Fibroblast of the conjunctiva (primary cell): ENCODE measurements at regions not wholly inside any gene's neighbourhood (a gene's known extent, or its start where the extent isn't known, plus 50 kb on each side); places are given as distances from the start of the nearest gene placed in this dataset.

Experiments
- DNase-seq: peaks from one replicate; pipeline ENCODE4 v3.0.0-alpha.2; 2010; ENCODE audit warnings: low read depth

GRCh38 chr4:32429151-32429550 is 1709.0 kb downstream of the PCDH7 start:
- DNase-seq: no peak

- no peak for DNase-seq
Observed at GRCh38 chr4:32435308-32435707, 1715.1 kb downstream of the PCDH7 start.

DNA sequence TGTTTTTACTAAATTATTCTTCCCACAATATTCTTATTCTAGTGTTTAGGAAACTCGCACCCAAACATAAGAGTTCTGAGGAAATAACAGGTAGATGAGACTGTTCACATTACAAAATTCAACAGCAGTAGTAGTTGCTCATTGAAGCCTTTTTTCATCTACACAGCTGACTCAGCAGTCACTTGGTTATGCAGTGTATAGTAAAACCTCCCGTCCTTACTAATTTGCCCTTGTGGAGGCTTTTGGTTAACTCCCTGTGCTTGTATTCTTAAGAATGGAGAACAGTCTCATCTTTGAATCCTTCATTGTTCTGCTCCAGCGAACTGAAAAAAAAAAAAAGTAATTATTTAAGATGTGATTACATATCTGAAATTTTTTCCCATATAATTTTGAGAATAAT is 1716.6 kb downstream of the PCDH7 start:
- DNase-seq: no peak

- no peak for DNase-seq
Observed at GRCh38 chr4:32440391-32440790, 1720.2 kb downstream of the PCDH7 start.

- DNase-seq: no peak
Observed at GRCh38 chr4:32454482-32454881, 1734.3 kb downstream of the PCDH7 start.

- DNase-seq: no peak
Observed at GRCh38 chr4:32455231-32455630, 1735.1 kb downstream of the PCDH7 start.

DNA sequence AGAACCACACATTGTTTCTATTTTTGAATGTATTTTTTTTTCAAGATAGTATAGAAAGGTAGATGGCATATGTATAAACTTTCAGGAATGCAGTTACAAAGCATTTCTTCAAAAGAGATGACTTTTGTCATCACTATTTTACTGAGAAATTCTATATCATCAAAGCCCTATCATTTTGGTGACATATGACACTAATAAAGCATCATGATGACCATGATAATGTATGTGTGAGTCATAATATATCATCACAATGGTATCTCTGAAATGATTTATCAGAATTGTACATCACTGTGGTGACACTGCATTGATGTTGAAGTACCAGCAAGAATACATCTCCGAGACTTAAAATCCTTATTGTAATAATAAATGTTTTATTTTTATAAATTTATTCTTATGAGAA is 1740.8 kb downstream of the PCDH7 start:
- no peak for DNase-seq

DNA sequence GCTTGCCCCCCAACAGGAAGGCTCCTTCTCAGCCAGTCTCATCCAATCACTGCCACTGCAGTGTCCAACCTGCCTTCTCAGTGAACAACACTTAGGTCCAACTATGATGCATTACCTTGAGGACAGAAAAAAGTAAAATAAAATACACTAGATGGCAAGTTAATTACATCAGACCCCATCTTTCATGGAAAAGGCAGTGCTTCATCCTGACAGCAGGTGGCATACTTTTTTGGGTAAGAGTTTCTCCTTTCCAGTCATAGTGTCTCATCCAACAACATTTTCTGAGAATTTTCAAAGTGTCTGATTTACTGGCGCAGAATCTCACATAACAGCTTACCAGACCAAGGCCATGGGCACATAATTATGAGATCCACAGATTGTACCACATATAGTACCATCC is 1742.8 kb downstream of the PCDH7 start:
- peak; percentile 33 for DNase-seq

DNA sequence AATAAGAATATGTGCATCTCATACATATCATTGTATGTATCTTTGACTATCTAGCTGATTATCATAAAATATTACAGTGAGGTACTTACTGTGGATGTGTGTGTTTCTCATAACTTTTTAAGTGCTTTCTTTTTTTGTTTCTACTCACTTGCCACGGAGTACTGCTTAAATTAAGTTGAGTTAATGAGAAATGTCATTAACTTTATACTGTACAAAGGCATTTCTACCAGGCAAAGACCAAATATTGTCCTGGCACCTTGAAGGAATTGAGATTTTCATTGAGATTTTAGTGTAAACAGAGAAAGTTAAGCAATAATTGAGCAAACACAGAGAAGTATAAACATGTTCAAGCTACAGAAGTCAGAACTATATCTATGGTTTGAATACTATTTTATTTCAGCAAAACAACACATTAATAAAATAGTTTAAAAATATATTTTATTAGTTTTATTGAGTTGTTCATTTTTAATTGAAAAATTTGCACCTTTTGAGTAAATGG is 1750.0 kb downstream of the PCDH7 start:
- no peak for DNase-seq

DNA sequence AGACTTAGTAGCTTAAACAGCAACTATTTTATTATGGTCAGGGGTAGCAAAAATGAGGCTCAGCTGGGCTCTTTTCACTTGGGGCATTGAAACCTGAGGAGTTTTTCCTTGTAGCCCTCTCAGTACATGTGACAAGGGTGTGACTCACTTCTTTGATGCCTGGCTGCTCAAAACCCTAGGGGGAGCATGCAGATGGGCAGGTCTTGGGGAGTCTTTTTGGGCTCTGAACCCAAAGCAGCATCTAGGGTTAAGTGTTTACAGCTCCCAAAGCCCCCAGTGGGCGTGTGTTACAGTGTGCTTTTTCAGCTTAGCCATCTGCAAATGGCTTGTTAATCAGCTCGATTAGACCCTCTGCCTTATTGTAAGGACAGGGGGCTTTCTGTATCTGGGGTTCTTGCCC is 1752.7 kb downstream of the PCDH7 start:
- no peak for DNase-seq

DNA sequence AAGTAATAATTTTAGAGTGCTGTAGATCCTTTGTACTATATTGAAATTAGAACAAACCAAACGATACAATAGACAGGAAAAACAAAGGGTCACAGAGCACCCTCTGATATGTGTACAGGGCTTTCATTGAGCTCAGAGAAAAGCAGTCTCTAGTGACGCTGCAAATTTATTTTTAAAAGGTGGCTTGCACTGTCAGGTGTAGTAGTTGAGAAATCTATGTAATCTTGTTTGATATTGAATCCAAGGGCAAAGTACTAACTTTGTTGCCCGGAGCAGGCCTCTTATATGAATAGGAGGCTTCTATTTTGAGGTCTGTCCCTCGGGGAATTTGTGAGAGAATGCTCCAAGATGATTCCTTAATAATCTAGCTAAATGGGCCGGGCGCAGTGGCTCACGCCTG is 1755.5 kb downstream of the PCDH7 start:
- DNase-seq: no peak

GRCh38 chr4:32477518-32477917 is 1757.3 kb downstream of the PCDH7 start:
- DNase-seq: no peak

GRCh38 chr4:32485956-32486355 is 1765.8 kb downstream of the PCDH7 start:
- no peak for DNase-seq

GRCh38 chr4:32488690-32489089 is 1768.5 kb downstream of the PCDH7 start:
- no peak for DNase-seq

DNA sequence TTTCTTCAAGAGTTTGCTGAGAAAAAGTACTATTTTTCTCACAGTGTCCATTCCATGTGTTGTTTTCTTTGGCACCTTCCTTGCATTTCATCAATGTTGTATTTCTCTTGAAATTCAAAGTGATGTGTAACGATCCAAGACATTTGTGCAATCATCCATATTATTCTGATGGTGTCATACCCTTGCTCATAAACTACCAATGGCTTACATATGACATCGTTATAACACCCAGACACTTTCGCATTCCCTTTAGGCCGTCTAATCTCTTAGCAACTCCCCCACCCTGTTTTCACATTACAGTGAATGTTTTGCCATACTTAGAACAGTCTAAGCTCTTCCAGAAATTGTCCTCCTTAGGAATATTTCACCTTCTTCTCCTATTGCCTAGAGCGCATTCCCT is 1779.0 kb downstream of the PCDH7 start:
- DNase-seq: peak; percentile 91

GRCh38 chr4:32503241-32503640 is 1783.1 kb downstream of the PCDH7 start:
- DNase-seq: no peak

GRCh38 chr4:32506067-32506466 is 1785.9 kb downstream of the PCDH7 start:
- DNase-seq: no peak

DNA sequence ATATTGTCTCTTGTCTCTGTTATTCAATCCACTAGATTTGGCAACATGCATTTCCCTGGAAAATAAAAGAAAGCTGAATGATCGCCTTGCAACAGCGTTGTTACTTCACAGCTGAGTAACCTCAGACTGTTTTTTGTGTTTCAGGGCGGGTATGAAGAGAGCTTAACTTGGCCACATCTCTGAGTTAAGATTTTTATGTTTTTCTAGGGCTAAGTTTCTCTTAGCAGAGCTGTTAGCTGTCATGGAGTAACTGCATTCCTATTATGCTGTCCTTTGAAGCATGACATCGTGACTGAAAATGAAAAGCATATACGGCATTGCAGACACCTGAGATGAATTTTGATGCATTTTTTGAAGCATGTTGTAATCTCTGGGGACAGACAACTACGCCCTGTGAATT is 1798.9 kb downstream of the PCDH7 start:
- peak; percentile 36 for DNase-seq

DNA sequence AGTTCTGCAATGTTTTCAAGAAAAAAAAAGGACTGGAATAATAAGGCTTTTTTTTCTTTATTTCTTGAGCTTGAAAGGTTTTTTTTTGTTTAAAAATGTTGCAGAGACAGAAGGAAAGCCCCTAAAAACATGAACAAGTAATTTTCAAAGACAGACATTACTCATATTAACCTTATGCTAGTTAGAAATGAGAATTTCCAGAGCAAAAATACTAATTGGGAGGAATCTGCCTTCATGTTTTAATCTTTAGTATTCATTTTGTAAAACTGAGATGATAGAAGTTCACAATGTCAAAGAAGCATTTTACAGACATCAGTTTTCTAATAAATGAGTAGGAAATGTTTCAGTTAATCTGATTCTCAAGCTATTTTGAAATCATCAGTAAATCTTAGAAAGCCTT is 1805.3 kb downstream of the PCDH7 start:
- no peak for DNase-seq

GRCh38 chr4:32544846-32545245 is 1824.7 kb downstream of the PCDH7 start:
- no peak for DNase-seq

DNA sequence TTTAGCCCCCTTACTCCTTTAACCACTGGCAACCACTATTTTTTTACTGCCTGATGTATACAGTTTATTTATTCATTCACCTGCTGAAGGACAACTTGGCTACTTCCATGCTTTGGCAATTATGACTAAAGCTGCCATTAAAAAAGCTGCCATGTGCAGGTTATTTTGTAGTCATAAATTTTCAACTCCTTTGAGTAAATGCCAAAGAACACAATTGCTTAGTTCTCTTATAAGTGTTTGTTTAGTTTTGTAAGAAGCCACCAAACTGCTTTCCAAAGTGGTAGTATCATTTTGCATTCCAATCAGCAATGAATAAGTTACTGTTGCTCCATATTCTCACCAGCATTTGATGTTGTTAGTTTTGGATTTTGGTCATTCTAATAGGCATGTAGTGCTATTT is 1831.8 kb downstream of the PCDH7 start:
- no peak for DNase-seq

DNA sequence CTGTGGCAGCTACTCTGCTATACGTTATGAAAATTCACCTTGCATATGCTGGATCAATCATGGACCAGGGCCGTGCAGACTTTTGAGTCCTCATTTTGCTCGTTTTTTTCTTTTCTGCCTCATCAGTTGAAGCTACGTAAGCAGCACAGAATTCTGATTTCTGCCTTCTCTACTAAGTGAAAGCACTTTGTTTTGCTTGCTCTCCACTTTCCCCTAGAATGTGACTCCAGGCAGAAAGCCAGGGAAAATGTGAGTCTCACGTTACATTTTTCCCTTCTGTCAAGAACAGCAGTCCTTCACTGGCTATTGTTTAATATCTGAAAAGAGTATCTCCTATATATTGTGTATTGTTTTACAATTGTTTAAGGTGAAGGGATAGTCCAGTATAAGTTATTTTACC is 1840.1 kb downstream of the PCDH7 start:
- DNase-seq: peak; percentile 83

- DNase-seq: no peak
Observed at GRCh38 chr4:32562010-32562409, 1841.8 kb downstream of the PCDH7 start.

- DNase-seq: no peak
Observed at GRCh38 chr4:32564626-32565025, 1844.5 kb downstream of the PCDH7 start.

GRCh38 chr4:32569861-32570260 is 1849.7 kb downstream of the PCDH7 start:
- DNase-seq: no peak
